HG03469 (cell line): ENCODE measurements at regions not wholly inside any gene's neighbourhood (a gene's known extent, or its start where the extent isn't known, plus 50 kb on each side); places are given as distances from the start of the nearest gene placed in this dataset.

ENCODE experiments used
- ATAC-seq: cut with Tn5 transposase; IDR thresholded peaks from one replicate; pipeline ENCODE4 v1.9.1; 2021; ENCODE audit warnings: mild to moderate bottlenecking, moderate library complexity, moderate number of reproducible peaks; ENCODE audit not compliant: unreplicated experiment

- no peak for ATAC-seq
Observed at GRCh38 chr14:34219661-34220377, 242.2 kb downstream of the SPTSSA start.

- no peak for ATAC-seq
Observed at GRCh38 chr14:34218881-34219280, 243.2 kb downstream of the SPTSSA start.

GRCh38 chr14:34214961-34215360 is 247.1 kb downstream of the SPTSSA start:
- no peak for ATAC-seq

- no peak for ATAC-seq
Observed at GRCh38 chr14:34213332-34213731, 248.7 kb downstream of the SPTSSA start.

- no peak for ATAC-seq
Observed at GRCh38 chr14:34212172-34212929, 249.7 kb downstream of the SPTSSA start.

- ATAC-seq, result peak; percentile 66
Observed at GRCh38 chr14:34211732-34212131, 250.3 kb downstream of the SPTSSA start.

GRCh38 chr14:34208532-34208931 is 253.5 kb downstream of the SPTSSA start:
- no peak for ATAC-seq

GRCh38 chr14:34205799-34206198 is 254.9 kb upstream of the EGLN3 start:
- no peak for ATAC-seq

GRCh38 chr14:34204774-34205173 is 253.9 kb upstream of the EGLN3 start:
- ATAC-seq, result no peak

GRCh38 chr14:34203251-34203722 is 252.4 kb upstream of the EGLN3 start:
- no peak for ATAC-seq

- ATAC-seq, result no peak
Observed at GRCh38 chr14:34201909-34202637, 251.2 kb upstream of the EGLN3 start.

- ATAC-seq, result no peak
Observed at GRCh38 chr14:34199585-34199984, 248.7 kb upstream of the EGLN3 start.

- ATAC-seq, result no peak
Observed at GRCh38 chr14:34198096-34198495, 247.2 kb upstream of the EGLN3 start.

GRCh38 chr14:34195964-34196363 is 245.1 kb upstream of the EGLN3 start:
- ATAC-seq, result no peak

- ATAC-seq, result no peak
Observed at GRCh38 chr14:34190717-34191116, 239.8 kb upstream of the EGLN3 start.

GRCh38 chr14:34189866-34190265 is 239.0 kb upstream of the EGLN3 start:
- no peak for ATAC-seq

GRCh38 chr14:34187519-34188044 is 236.7 kb upstream of the EGLN3 start:
- ATAC-seq, result no peak

GRCh38 chr14:34187061-34187460 is 236.2 kb upstream of the EGLN3 start:
- ATAC-seq, result no peak

GRCh38 chr14:34184126-34184525 is 233.3 kb upstream of the EGLN3 start:
- no peak for ATAC-seq

- no peak for ATAC-seq
Observed at GRCh38 chr14:34183478-34183877, 232.6 kb upstream of the EGLN3 start.

- no peak for ATAC-seq
Observed at GRCh38 chr14:34181338-34181737, 230.5 kb upstream of the EGLN3 start.
